HepG2 (cell line): ENCODE measurements at regions not wholly inside any gene's neighbourhood (a gene's known extent, or its start where the extent isn't known, plus 50 kb on each side); places are given as distances from the start of the nearest gene placed in this dataset.
A peak's percentile ranks its signal among the peaks of the same experiment; 100 is the strongest.

Experiments
- ASH2L ChIP-seq: fragments of 300-600, 200-600 bp; sonication (generic); IDR thresholded peaks from 2 replicates; pipeline ENCODE4 v1.7.0; 2017; ENCODE audit warnings: low read depth, mild to moderate bottlenecking, moderate library complexity, mixed read lengths, low read length; ENCODE audit not compliant: insufficient read length
- BCL6 ChIP-seq: IDR thresholded peaks from 2 replicates; pipeline ENCODE4 v1.6.1; 2016; ENCODE audit warnings: missing genetic modification reagents, missing compliant biosample characterization
- CHD4 ChIP-seq: fragments of 200-600 bp; sonication (generic); IDR thresholded peaks from 2 replicates; pipeline ENCODE4 v1.7.0; 2017; ENCODE audit warnings: mild to moderate bottlenecking, low read length, borderline replicate concordance
- DPF2 ChIP-seq: sonication (generic); formaldehyde crosslinking; IDR thresholded peaks from 2 replicates; pipeline ENCODE4 v1.4.0; 2020; ENCODE audit warnings: mild to moderate bottlenecking, low read depth, missing genetic modification reagents, borderline replicate concordance
- ELF4 ChIP-seq: sonication (generic); formaldehyde crosslinking; IDR thresholded peaks from 2 replicates; pipeline ENCODE4 v1.5.0; 2020; ENCODE audit warnings: missing genetic modification reagents, mild to moderate bottlenecking, moderate library complexity, borderline replicate concordance
- EP300 ChIP-seq, 3 experiments: sonication (generic) in 1 of 3; formaldehyde crosslinking in 1 of 3; IDR thresholded peaks; 2 replicates each; pipeline versions ENCODE4 v1.5.1 to v1.6.1; 2011 to 2020; ENCODE audit warnings: low read depth in 2 of 3, low read length in 2 of 3, borderline replicate concordance in 1 of 3, improper control_type of control experiment in 1 of 3, mild to moderate bottlenecking in 1 of 3, missing genetic modification reagents in 1 of 3, moderate library complexity in 1 of 3
- ETV5 ChIP-seq: IDR thresholded peaks from 2 replicates; pipeline ENCODE4 v1.6.1; 2018; ENCODE audit warnings: missing biosample characterization, missing genetic modification reagents, inconsistent platforms, borderline replicate concordance
- FOXO1 ChIP-seq: sonication (generic); formaldehyde crosslinking; IDR thresholded peaks from 2 replicates; pipeline ENCODE4 v1.4.0; 2020; ENCODE audit warnings: missing genetic modification reagents
- FOXP4 ChIP-seq: sonication (generic); formaldehyde crosslinking; IDR thresholded peaks from 2 replicates; pipeline ENCODE4 v1.4.0; 2020; ENCODE audit warnings: missing genetic modification reagents
- JUN ChIP-seq: sonication (generic); formaldehyde crosslinking; IDR thresholded peaks from 2 replicates; pipeline ENCODE4 v1.4.0; 2020; ENCODE audit warnings: mild to moderate bottlenecking, missing genetic modification reagents
- MTF1 ChIP-seq: sonication (generic); formaldehyde crosslinking; IDR thresholded peaks from 2 replicates; pipeline ENCODE4 v1.5.0; 2020; ENCODE audit warnings: missing genetic modification reagents
- NCOA1 ChIP-seq: sonication (generic); formaldehyde crosslinking; IDR thresholded peaks from 2 replicates; pipeline ENCODE4 v1.9.0; 2021; ENCODE audit warnings: missing genetic modification reagents
- NR2F2 ChIP-seq: IDR thresholded peaks from 2 replicates; pipeline ENCODE4 v1.6.1; 2012; ENCODE audit warnings: low read depth, inconsistent platforms, borderline replicate concordance
- PRMT3 ChIP-seq: sonication (generic); formaldehyde crosslinking; IDR thresholded peaks from 2 replicates; pipeline ENCODE4 v1.8.1; 2022; ENCODE audit warnings: low read depth, mild to moderate bottlenecking, moderate library complexity, missing genetic modification reagents, borderline replicate concordance
- SAP130 ChIP-seq: IDR thresholded peaks from 2 replicates; pipeline ENCODE4 v1.6.1; 2016; ENCODE audit warnings: low read depth
- SMC3 ChIP-seq: IDR thresholded peaks from 2 replicates; pipeline ENCODE4 v1.6.1; 2011; ENCODE audit warnings: low read length, improper control_type of control experiment
- TBX2 ChIP-seq: sonication (generic); formaldehyde crosslinking; IDR thresholded peaks from 2 replicates; pipeline ENCODE4 v1.5.0; 2020; ENCODE audit warnings: missing genetic modification reagents, mild to moderate bottlenecking, borderline replicate concordance
- U2AF1 ChIP-seq: fragments of 200-400 bp; formaldehyde crosslinking; optimal IDR thresholded peaks from 2 replicates; pipeline ENCODE3; 2017; ENCODE audit warnings: mild to moderate bottlenecking, low read depth, low read length
- ZEB1 ChIP-seq: IDR thresholded peaks from 2 replicates; pipeline ENCODE4 v1.6.1; 2012; ENCODE audit warnings: mild to moderate bottlenecking, low read depth, inconsistent platforms; ENCODE audit not compliant: insufficient replicate concordance
- ZNF12 ChIP-seq: sonication (generic); formaldehyde crosslinking; IDR thresholded peaks from 2 replicates; pipeline ENCODE4 v1.5.0; 2020; ENCODE audit warnings: missing genetic modification reagents
- ZNF441 ChIP-seq: sonication (generic); formaldehyde crosslinking; IDR thresholded peaks from 2 replicates; pipeline ENCODE4 v1.7.0; 2021; ENCODE audit warnings: missing genetic modification reagents, borderline replicate concordance
- TF ChIP-seq, protein P1 (sequence below): sonication (generic); formaldehyde crosslinking; IDR thresholded peaks from 2 replicates; pipeline ENCODE4 v1.5.1; 2020; ENCODE audit warnings: mild to moderate bottlenecking, missing genetic modification reagents, borderline replicate concordance

DNA sequence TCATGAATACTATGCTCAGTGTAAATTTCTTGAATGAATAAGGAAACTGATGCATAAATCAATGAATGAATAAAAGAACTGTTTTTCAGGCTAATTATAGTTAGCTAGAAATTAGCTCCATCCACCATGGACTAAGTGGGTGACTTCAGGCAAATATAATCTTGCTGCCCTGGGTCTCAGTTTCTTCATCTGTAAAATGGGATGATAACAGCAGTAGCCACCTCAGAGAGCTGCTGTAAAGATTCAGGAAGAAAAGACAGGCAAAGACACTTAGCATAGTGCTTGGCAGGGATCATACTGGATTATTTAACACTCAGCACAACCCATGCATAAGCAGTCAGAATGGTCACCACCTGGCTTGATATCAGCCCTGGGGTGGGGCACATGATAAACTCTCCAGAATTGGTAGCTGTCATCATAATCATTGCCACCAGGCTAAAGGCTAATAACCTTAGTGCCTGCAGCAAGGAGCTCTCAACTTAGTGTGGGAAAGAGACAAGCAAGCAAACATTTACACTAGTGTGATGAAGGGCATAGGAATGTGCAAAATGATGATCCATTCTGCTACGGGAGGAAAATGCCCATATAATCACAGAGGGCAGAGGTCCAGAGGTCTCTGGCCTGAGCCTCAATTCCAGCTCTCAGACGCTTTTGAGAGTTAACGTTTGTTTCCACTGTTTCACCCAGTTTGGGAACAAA lies 234.7 kb upstream of the TBX3 start (continued):
- TF ChIP-seq SAP130 (CRISPR knock-in tag) (peak; percentile 47; the same call in 1 of the 2 replicates), U2AF1 (no peak), CHD4 (0 out of 2 replicates have a peak, but pooled peaks have one; percentile 33), BCL6 (CRISPR knock-in tag) (peak; percentile 61), ELF4 (CRISPR knock-in tag) (no peak), SMC3 (peak; percentile 37; the same call in 1 of the 2 replicates), NCOA1 (CRISPR knock-in tag) (no peak), DPF2 (CRISPR knock-in tag) (no peak), MTF1 (CRISPR knock-in tag) (no peak), EP300 (IDR thresholded peaks at IDR 0.05; ENCODE audit: low read depth in 2 of 2, low read length in 2 of 2) (peak in 1 of 2 experiments; percentile 34; a peak in 1 of 4 replicates), EP300 (CRISPR knock-in tag; IDR thresholded peaks at IDR 0.05; ENCODE audit: borderline replicate concordance) (0 out of 2 replicates have a peak, but pooled peaks have one; percentile 34), ZNF441 (CRISPR knock-in tag) (peak; percentile 67; the same call in 1 of the 2 replicates), ZNF12 (CRISPR knock-in tag) (peak; percentile 87), TBX2 (CRISPR knock-in tag) (peak; percentile 34; the same call in 1 of the 2 replicates), JUN (CRISPR knock-in tag) (0 out of 2 replicates have a peak, but pooled peaks have one; percentile 41), ETV5 (CRISPR knock-in tag) (peak; percentile 63; the same call in 1 of the 2 replicates), FOXO1 (CRISPR knock-in tag) (peak; percentile 49; the same call in 1 of the 2 replicates), ASH2L (peak; percentile 46), ZEB1 (no peak), PRMT3 (no peak), NR2F2 (peak; percentile 70; the same call in 1 of the 2 replicates), FOXP4 (CRISPR knock-in tag) (peak; percentile 46; the same call in 1 of the 2 replicates)
- TF ChIP-seq, protein P1, sequence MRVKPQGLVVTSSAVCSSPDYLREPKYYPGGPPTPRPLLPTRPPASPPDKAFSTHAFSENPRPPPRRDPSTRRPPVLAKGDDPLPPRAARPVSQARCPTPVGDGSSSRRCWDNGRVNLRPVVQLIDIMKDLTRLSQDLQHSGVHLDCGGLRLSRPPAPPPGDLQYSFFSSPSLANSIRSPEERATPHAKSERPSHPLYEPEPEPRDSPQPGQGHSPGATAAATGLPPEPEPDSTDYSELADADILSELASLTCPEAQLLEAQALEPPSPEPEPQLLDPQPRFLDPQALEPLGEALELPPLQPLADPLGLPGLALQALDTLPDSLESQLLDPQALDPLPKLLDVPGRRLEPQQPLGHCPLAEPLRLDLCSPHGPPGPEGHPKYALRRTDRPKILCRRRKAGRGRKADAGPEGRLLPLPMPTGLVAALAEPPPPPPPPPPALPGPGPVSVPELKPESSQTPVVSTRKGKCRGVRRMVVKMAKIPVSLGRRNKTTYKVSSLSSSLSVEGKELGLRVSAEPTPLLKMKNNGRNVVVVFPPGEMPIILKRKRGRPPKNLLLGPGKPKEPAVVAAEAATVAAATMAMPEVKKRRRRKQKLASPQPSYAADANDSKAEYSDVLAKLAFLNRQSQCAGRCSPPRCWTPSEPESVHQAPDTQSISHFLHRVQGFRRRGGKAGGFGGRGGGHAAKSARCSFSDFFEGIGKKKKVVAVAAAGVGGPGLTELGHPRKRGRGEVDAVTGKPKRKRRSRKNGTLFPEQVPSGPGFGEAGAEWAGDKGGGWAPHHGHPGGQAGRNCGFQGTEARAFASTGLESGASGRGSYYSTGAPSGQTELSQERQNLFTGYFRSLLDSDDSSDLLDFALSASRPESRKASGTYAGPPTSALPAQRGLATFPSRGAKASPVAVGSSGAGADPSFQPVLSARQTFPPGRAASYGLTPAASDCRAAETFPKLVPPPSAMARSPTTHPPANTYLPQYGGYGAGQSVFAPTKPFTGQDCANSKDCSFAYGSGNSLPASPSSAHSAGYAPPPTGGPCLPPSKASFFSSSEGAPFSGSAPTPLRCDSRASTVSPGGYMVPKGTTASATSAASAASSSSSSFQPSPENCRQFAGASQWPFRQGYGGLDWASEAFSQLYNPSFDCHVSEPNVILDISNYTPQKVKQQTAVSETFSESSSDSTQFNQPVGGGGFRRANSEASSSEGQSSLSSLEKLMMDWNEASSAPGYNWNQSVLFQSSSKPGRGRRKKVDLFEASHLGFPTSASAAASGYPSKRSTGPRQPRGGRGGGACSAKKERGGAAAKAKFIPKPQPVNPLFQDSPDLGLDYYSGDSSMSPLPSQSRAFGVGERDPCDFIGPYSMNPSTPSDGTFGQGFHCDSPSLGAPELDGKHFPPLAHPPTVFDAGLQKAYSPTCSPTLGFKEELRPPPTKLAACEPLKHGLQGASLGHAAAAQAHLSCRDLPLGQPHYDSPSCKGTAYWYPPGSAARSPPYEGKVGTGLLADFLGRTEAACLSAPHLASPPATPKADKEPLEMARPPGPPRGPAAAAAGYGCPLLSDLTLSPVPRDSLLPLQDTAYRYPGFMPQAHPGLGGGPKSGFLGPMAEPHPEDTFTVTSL (CRISPR knock-in tag): peak; percentile 87; the same call in 1 of the 2 replicates
